HK-2 (cell line): ENCODE measurements at regions not wholly inside any gene's neighbourhood (a gene's known extent, or its start where the extent isn't known, plus 50 kb on each side); places are given as distances from the start of the nearest gene placed in this dataset.
A peak's percentile ranks its signal among the peaks of the same experiment; 100 is the strongest.
"Not testable (repeated sequence)": the region's sequence is repeated elsewhere in the genome, so short reads cannot be mapped to it uniquely, and the experiment has no call there.

Experiments
- DNase-seq: peaks from one replicate; pipeline ENCODE4 v3.0.0-alpha.2; 2018; ENCODE audit not compliant: unreplicated experiment

GRCh38 chr13:24617256-24618010 lies 62.8 kb upstream of the ATP12A start:
- DNase-seq = no peak

GRCh38 chr13:24618011-24618955 lies 61.9 kb upstream of the ATP12A start:
- no peak for DNase-seq

GRCh38 chr13:24619282-24619681 lies 60.9 kb upstream of the ATP12A start:
- no peak for DNase-seq

GRCh38 chr13:24622481-24623148 lies 57.6 kb upstream of the ATP12A start:
- DNase-seq = not testable (repeated sequence)

GRCh38 chr13:24623149-24623665 lies 57.0 kb upstream of the ATP12A start:
- DNase-seq = no peak

- no peak for DNase-seq
These were observed 55.8 kb upstream of the ATP12A start for GRCh38 chr13:24624363-24624762.

GRCh38 chr13:24624801-24625231 lies 55.4 kb upstream of the ATP12A start:
- DNase-seq = no peak

- no peak for DNase-seq
These were observed 54.9 kb upstream of the ATP12A start for GRCh38 chr13:24625331-24625731.

- DNase-seq = no peak
These were observed 54.0 kb upstream of the ATP12A start for GRCh38 chr13:24625870-24626849.

- DNase-seq = peak; percentile 3
These were observed 53.0 kb upstream of the ATP12A start for GRCh38 chr13:24627090-24627714.

GRCh38 chr13:24627946-24628345 lies 52.3 kb upstream of the ATP12A start:
- DNase-seq = no peak

GRCh38 chr13:24629320-24629719 lies 50.9 kb upstream of the ATP12A start:
- DNase-seq = no peak

- DNase-seq = no peak
These were observed 50.1 kb upstream of the ATP12A start for GRCh38 chr13:24630121-24630520.
